Neural cell (in vitro differentiated cells): ENCODE measurements at regions not wholly inside any gene's neighbourhood (a gene's known extent, or its start where the extent isn't known, plus 50 kb on each side); places are given as distances from the start of the nearest gene placed in this dataset.
"Not testable (repeated sequence)": the region's sequence is repeated elsewhere in the genome, so short reads cannot be mapped to it uniquely, and the experiment has no call there.

ENCODE experiments used
- EP300 ChIP-seq: fragments of 450-650 bp; conservative IDR thresholded peaks from 2 replicates; pipeline ENCODE4 v1.6.1; 2014; ENCODE audit warnings: antibody characterized with exemption, mild to moderate bottlenecking, moderate library complexity; ENCODE audit not compliant: poor library complexity, severe bottlenecking
- EZH2 ChIP-seq: fragments of 200-600, 300-800 bp; shearing (Covaris generic), sonication (generic); IDR thresholded peaks from 2 replicates; pipeline ENCODE4 v1.6.1; 2014; ENCODE audit warnings: antibody characterized with exemption, low read length, borderline replicate concordance, mild to moderate bottlenecking; ENCODE audit not compliant: insufficient read depth, poor library complexity, severe bottlenecking
- POLR2AphosphoS5 ChIP-seq: IDR thresholded peaks from 2 replicates; pipeline ENCODE4 v1.6.1; 2012
- RAD21 ChIP-seq: fragments of 450-650 bp; conservative IDR thresholded peaks from 2 replicates; pipeline ENCODE4 v1.6.1; 2014; ENCODE audit warnings: antibody characterized with exemption, mild to moderate bottlenecking, moderate library complexity
- SMC3 ChIP-seq: fragments of 450-650 bp; conservative IDR thresholded peaks from 2 replicates; pipeline ENCODE4 v1.6.1; 2014; ENCODE audit warnings: antibody characterized with exemption, mild to moderate bottlenecking, moderate library complexity; ENCODE audit not compliant: poor library complexity
- TAF1 ChIP-seq: IDR thresholded peaks from 2 replicates; pipeline ENCODE4 v1.6.1; 2012; ENCODE audit warnings: low read depth
- TF ChIP-seq, protein P1 (sequence below): fragments of 450-650 bp; IDR thresholded peaks from 2 replicates; pipeline ENCODE4 v1.5.1; 2014; ENCODE audit warnings: antibody characterized with exemption, mild to moderate bottlenecking, moderate library complexity; ENCODE audit not compliant: poor library complexity, severe bottlenecking

DNA sequence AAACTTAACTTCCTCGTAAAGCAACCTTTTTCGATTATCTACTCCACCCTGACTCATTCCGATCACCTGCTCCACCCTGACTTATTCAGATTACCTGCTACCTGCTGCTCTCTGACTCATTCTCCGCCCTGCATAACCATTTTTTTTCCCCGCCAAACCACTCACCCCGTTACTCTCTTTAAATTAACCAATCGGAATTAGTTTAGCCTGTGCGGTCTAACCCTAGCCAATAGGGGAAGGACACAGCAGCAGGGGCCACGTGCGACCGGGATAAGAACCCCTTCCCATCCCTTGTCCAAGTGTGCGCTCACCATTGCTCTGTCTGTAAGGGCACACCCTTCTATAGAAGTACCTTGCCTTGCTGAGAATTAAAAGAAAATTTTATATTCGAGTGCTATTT is 75.5 kb upstream of the UBASH3B start:
- not testable (repeated sequence) for TF ChIP-seq RAD21, EZH2, TAF1, SMC3, EP300, POLR2AphosphoS5
- TF ChIP-seq, protein P1, sequence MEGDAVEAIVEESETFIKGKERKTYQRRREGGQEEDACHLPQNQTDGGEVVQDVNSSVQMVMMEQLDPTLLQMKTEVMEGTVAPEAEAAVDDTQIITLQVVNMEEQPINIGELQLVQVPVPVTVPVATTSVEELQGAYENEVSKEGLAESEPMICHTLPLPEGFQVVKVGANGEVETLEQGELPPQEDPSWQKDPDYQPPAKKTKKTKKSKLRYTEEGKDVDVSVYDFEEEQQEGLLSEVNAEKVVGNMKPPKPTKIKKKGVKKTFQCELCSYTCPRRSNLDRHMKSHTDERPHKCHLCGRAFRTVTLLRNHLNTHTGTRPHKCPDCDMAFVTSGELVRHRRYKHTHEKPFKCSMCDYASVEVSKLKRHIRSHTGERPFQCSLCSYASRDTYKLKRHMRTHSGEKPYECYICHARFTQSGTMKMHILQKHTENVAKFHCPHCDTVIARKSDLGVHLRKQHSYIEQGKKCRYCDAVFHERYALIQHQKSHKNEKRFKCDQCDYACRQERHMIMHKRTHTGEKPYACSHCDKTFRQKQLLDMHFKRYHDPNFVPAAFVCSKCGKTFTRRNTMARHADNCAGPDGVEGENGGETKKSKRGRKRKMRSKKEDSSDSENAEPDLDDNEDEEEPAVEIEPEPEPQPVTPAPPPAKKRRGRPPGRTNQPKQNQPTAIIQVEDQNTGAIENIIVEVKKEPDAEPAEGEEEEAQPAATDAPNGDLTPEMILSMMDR = not testable (repeated sequence)
